Heart left ventricle (tissue), 16 donors: ENCODE measurements at regions not wholly inside any gene's neighbourhood (a gene's known extent, or its start where the extent isn't known, plus 50 kb on each side); places are given as distances from the start of the nearest gene placed in this dataset.

Experiments
- ATAC-seq, 4 donors: fragments of 200-7000 bp; cut with Tn5 transposase; one replicate each; pipeline ENCODE4 v1.9.1; 2020 to 2022; ENCODE audit warnings: moderate library complexity in 4 of 4, mild to moderate bottlenecking in 3 of 4, moderate number of reproducible peaks in 1 of 4
- DNase-seq, 5 donors: peaks; one replicate each; pipeline ENCODE4 v3.0.0-alpha.2; 2020
- H3K27ac ChIP-seq, 12 donors: fragments of 200-600 bp; sonication (generic) in 4 of 12; one replicate each; pipeline versions ENCODE4 v1.5.0 to v1.8.0; 2016 to 2022; ENCODE audit warnings: mild to moderate bottlenecking in 2 of 12
- H3K27me3 ChIP-seq, 9 donors: fragments of 200-600 bp; sonication (generic) in 2 of 9; one replicate each; pipeline versions ENCODE4 v1.5.1 to v1.8.0; 2016 to 2022; ENCODE audit warnings: mild to moderate bottlenecking in 3 of 9
- H3K36me3 ChIP-seq, 9 donors: fragments of 200-600 bp; sonication (generic) in 2 of 9; one replicate each; pipeline versions ENCODE4 v1.5.0 to v1.8.0; 2018 to 2022; ENCODE audit warnings: mild to moderate bottlenecking in 2 of 9
- H3K4me1 ChIP-seq, 12 donors: fragments of 200-600 bp; sonication (generic) in 4 of 12; one replicate each; pipeline versions ENCODE4 v1.5.0 to v1.8.0; 2016 to 2022; ENCODE audit warnings: mild to moderate bottlenecking in 3 of 12
- H3K4me3 ChIP-seq, 12 donors: fragments of 200-600 bp; sonication (generic) in 4 of 12; one replicate each; pipeline versions ENCODE4 v1.5.0 to v1.8.0; 2017 to 2022; ENCODE audit warnings: mild to moderate bottlenecking in 9 of 12, moderate library complexity in 4 of 12
- H3K9me3 ChIP-seq, 12 donors: fragments of 200-600 bp; sonication (generic) in 4 of 12; one replicate each; pipeline versions ENCODE4 v1.5.0 to v1.8.0; 2016 to 2022; ENCODE audit warnings: mild to moderate bottlenecking in 1 of 12
- POLR2A ChIP-seq, 2 donors: fragments of 450-650 bp; IDR thresholded peaks; one replicate each; pipeline ENCODE4 v1.6.1; 2017; ENCODE audit warnings: antibody characterized with exemption in 2 of 2, mild to moderate bottlenecking in 2 of 2, moderate library complexity in 2 of 2
- WGBS, 4 donors: extraction: QIAGEN DNeasy Blood & Tissue Kit in 2 of 4; methylation state at CpG; one replicate each; pipeline versions ENCODE4 v1.1.5 to v1.1.7; 2013 to 2018; 5-methylcytosine and 5-hydroxymethylcytosine counted together
- intact Hi-C, 10 donors: fragments of 100-400 bp; cut with DNase I; formaldehyde crosslinking; loops; one replicate each; pipeline versions ENCODE4 v1.11.1 to v1.14.2; 2022
- TF ChIP-seq, protein P1 (sequence below), 12 donors: fragments of 200-600 bp; sonication (generic) in 4 of 12; IDR thresholded peaks; one replicate each; pipeline versions ENCODE4 v1.5.0 to v1.8.0; 2018 to 2022; ENCODE audit warnings: antibody characterized with exemption in 12 of 12, mild to moderate bottlenecking in 5 of 12
- donor health status: ischemic (EF 13 %, LVEDD 7.1; RV severe dilation, severe dysfunction).
- donor health status: healthy with polysubstance abuse.
- donor health status: DM: no; HTN: yes; CAD: no.
- donor health status: DM: no; HTN: no; CAD: no.
- donor health status: ischemic (EF 25% LVEDD 6.9; RV normal size, moderate dysfunction).
- donor health status: ischemic (EF 25% LVEDD 5.7; RV mildly dilated, moderate dysfunction).
- donor health status: healthy.
- donor health status: DM: yes; HTN: yes; CAD: no.
- donor health status: ischemic (EF 35%, LVEDD 5.7; RV mildly dilated, moderate dysfunction).
- donor health status: nonischemic (EF 11% LVEDD 7.7; RV severe dilation, severe dysfunction).
- donor health status: DM: yes; HTN: yes; CAD: no.
- donor health status: PGD.
- donor health status: ischemic (EF 29% LVEDD 5.4; RV normal size, mild dysfunction).
- donor health status: nonischemic (EF 23%, LVEDD 6.1; RV moderate dilation, normal function).

DNA sequence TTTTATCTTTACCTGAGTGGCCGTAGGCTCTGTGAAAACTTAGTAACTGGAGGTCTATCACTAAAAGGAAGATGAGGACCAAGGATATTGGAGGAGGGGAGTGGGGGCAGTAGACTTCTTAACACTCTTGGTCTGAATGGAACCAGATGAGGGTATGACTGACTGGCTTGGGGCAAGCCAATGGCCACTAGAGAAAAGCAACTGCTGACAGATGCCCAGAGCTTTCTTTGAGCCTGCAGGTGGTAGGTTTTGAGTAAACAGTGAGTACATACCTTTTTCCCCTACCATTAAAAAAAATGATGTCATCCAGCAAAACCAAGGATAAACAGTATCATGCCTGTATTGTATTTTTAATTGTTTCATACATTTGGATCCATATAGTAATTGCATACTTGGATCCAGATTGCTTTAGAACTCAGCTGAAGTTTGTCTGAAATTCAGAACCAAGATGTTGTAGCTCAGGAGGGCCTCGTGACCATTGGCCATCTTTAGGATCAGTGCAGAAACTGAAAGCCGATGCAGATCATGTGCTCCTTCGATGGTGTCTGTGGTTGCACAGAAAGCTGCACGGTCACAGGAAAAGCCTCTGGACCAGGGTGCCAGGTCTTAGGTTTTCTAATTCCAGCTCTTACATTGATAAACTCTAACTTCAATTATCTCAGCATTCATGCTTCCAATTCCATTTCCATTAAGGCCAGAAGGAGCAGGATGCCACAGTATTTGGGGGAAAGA lies 131.0 kb downstream of the PDGFRA start:
- no peak overlapping the region for H3K27ac ChIP-seq
- H3K4me3 ChIP-seq: no peak overlapping the region
- H3K4me1 ChIP-seq: no peaks in the 10 kb centered on the region
- H3K9me3 ChIP-seq: no peaks in the 10 kb centered on the region
- no peaks in the 10 kb centered on the region for H3K27me3 ChIP-seq
- no peaks in the 10 kb centered on the region for H3K36me3 ChIP-seq
- intact Hi-C loops: no loop called here
- WGBS, 4 donors: 70 to 82% (median 76%) methylated on average over 5 of the region's 5 CpGs
- TF ChIP-seq, protein P1, sequence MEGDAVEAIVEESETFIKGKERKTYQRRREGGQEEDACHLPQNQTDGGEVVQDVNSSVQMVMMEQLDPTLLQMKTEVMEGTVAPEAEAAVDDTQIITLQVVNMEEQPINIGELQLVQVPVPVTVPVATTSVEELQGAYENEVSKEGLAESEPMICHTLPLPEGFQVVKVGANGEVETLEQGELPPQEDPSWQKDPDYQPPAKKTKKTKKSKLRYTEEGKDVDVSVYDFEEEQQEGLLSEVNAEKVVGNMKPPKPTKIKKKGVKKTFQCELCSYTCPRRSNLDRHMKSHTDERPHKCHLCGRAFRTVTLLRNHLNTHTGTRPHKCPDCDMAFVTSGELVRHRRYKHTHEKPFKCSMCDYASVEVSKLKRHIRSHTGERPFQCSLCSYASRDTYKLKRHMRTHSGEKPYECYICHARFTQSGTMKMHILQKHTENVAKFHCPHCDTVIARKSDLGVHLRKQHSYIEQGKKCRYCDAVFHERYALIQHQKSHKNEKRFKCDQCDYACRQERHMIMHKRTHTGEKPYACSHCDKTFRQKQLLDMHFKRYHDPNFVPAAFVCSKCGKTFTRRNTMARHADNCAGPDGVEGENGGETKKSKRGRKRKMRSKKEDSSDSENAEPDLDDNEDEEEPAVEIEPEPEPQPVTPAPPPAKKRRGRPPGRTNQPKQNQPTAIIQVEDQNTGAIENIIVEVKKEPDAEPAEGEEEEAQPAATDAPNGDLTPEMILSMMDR (IDR thresholded peaks at IDR 0.05): no peak
- TF ChIP-seq POLR2A (IDR thresholded peaks at IDR 0.05): no peak
- ATAC-seq: no peak
- no peak for DNase-seq

DNA sequence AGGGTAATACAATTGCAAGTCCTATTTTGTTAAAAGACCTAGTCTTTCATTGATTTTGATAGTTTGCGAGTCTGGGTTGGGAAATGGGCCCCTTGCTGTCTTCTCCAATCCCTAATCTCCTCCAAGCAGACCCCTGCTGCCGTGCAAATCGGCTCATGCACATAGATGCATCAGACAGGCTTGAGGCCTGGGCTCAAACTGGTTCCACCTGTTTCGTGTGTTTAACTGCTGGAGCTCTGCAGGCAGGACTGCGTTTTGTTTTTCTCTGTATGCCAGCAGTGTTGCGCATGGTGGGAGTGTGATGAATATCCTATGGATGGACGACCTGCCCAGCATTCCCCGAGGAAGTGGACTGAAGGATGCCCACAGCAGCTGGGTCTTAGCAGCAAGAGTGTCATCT lies 133.9 kb downstream of the PDGFRA start:
- intact Hi-C loops: no loop called here
- TF ChIP-seq, protein P1 (IDR thresholded peaks at IDR 0.05): no peak
- no peak for TF ChIP-seq POLR2A (IDR thresholded peaks at IDR 0.05)
- H3K4me3 ChIP-seq: no peak overlapping the region
- WGBS, 4 donors: 76 to 89% (median 81%) methylated on average over 8 of the region's 8 CpGs
- ATAC-seq (no peak), DNase-seq (no peak)
- peaks cover 0 to 9% (median 0%) of the 10 kb centered on the region in 12 donors for H3K4me1 ChIP-seq
- H3K36me3 ChIP-seq: no peaks in the 10 kb centered on the region
- no peaks in the 10 kb centered on the region for H3K9me3 ChIP-seq
- no peaks in the 10 kb centered on the region for H3K27me3 ChIP-seq
- H3K27ac ChIP-seq: no peak overlapping the region

DNA sequence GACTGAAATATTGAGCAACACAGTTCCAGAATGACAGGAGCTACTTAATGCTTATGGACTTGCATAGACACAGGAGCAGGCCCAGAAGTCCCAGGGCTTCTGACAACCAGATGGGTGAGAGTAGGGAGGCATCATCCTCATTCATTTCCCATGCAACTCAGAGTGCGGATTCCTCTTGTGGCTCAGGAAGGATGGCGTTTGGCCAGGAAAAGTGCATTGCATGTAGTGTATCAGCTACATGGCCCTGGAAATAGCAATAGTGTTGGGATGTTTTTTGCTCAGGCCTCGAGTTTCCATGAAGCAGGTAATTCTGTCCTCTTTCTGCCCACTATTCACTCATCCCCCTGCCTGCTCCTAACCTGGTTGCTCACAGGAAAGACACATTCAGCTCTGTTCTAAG lies 136.6 kb downstream of the PDGFRA start:
- no peak for TF ChIP-seq POLR2A (IDR thresholded peaks at IDR 0.05)
- TF ChIP-seq, protein P1 (IDR thresholded peaks at IDR 0.05): no peak
- H3K27me3 ChIP-seq: no peaks in the 10 kb centered on the region
- peaks cover 0 to 19% (median 8%) of the 10 kb centered on the region in 12 donors for H3K4me1 ChIP-seq
- no peak overlapping the region for H3K4me3 ChIP-seq
- intact Hi-C loops: no loop called here
- no peak overlapping the region for H3K27ac ChIP-seq
- H3K9me3 ChIP-seq: no peaks in the 10 kb centered on the region
- no peaks in the 10 kb centered on the region for H3K36me3 ChIP-seq
- 73 to 86% (median 80%) methylated on average over 3 of the region's 3 CpGs for WGBS, 4 donors
- ATAC-seq (no peak), DNase-seq (no peak)

GRCh38 chr4:54367059-54367458 lies 138.0 kb downstream of the PDGFRA start:
- H3K27me3 ChIP-seq: no peaks in the 10 kb centered on the region
- H3K4me3 ChIP-seq: no peak overlapping the region
- no peak overlapping the region for H3K27ac ChIP-seq
- 74 to 94% (median 84%) methylated on average over 1 of the region's 1 CpG for WGBS, 4 donors
- intact Hi-C loops: no loop called here
- TF ChIP-seq POLR2A (IDR thresholded peaks at IDR 0.05): no peak
- DNase-seq (no peak), ATAC-seq (no peak)
- no peaks in the 10 kb centered on the region for H3K9me3 ChIP-seq
- peaks cover 0 to 19% (median 8%) of the 10 kb centered on the region in 12 donors for H3K4me1 ChIP-seq
- H3K36me3 ChIP-seq: no peaks in the 10 kb centered on the region
